Coronary artery (tissue), 2 donors: ENCODE measurements at regions not wholly inside any gene's neighbourhood (a gene's known extent, or its start where the extent isn't known, plus 50 kb on each side); places are given as distances from the start of the nearest gene placed in this dataset.
"Not testable (repeated sequence)": the region's sequence is repeated elsewhere in the genome, so short reads cannot be mapped to it uniquely, and the experiment has no call there.

Source experiments
- DNase-seq: peaks from one replicate; pipeline ENCODE4 v3.0.0-alpha.2; 2017; ENCODE audit warnings: low spot score
- H3K27ac ChIP-seq, 2 donors: fragments of 200-600 bp; sonication (generic); one replicate each; pipeline ENCODE4 v1.5.1; 2016 to 2019
- H3K4me3 ChIP-seq: fragments of 200-600 bp; sonication (generic); 2 replicates; pipeline ENCODE4 v1.5.1; 2016; ENCODE audit warnings: mild to moderate bottlenecking, moderate library complexity
- CTCF ChIP-seq: fragments of 200-600 bp; sonication (generic); IDR thresholded peaks from one replicate; pipeline ENCODE4 v1.5.1; 2019; ENCODE audit warnings: antibody characterized with exemption

GRCh38 chr4:117916728-117917127 lies 117.6 kb upstream of the NDST3 start:
- Histone ChIP-seq H3K4me3 (no peak overlapping the region), H3K27ac (no peak overlapping the region)
- no peak for DNase-seq
- no peak for TF ChIP-seq CTCF

- not testable (repeated sequence) for DNase-seq, H3K4me3 ChIP-seq, H3K27ac ChIP-seq
Observed at GRCh38 chr4:117922311-117922710, 112.0 kb upstream of the NDST3 start.

- not testable (repeated sequence) for DNase-seq, H3K4me3 ChIP-seq, H3K27ac ChIP-seq
Observed at GRCh38 chr4:117927823-117928222, 106.5 kb upstream of the NDST3 start.

- H3K27ac ChIP-seq: no peak overlapping the region
- H3K4me3 ChIP-seq: no peak overlapping the region
- DNase-seq: no peak
- TF ChIP-seq CTCF: no peak
Observed at GRCh38 chr4:117941611-117942010, 92.7 kb upstream of the NDST3 start.

GRCh38 chr4:117949621-117950020 lies 84.7 kb upstream of the NDST3 start:
- Histone ChIP-seq H3K27ac (no peak overlapping the region), H3K4me3 (no peak overlapping the region)
- no peak for TF ChIP-seq CTCF
- DNase-seq: no peak

GRCh38 chr4:117957571-117957970 lies 76.7 kb upstream of the NDST3 start:
- H3K4me3 ChIP-seq: no peak overlapping the region
- DNase-seq: no peak
- no peak for TF ChIP-seq CTCF
- no peak overlapping the region for H3K27ac ChIP-seq

- Histone ChIP-seq H3K4me3 (no peak overlapping the region), H3K27ac (no peak overlapping the region)
- no peak for TF ChIP-seq CTCF
- DNase-seq: no peak
Observed at GRCh38 chr4:117965622-117966021, 68.7 kb upstream of the NDST3 start.

GRCh38 chr4:117968606-117969005 lies 65.7 kb upstream of the NDST3 start:
- no peak for TF ChIP-seq CTCF
- no peak for DNase-seq
- Histone ChIP-seq H3K4me3 (no peak overlapping the region), H3K27ac (no peak overlapping the region)
